ENCODE measurements at regions not wholly inside any gene's neighbourhood (a gene's known extent, or its start where the extent isn't known, plus 50 kb on each side); places are given as distances from the start of the nearest gene placed in this dataset.

DNA sequence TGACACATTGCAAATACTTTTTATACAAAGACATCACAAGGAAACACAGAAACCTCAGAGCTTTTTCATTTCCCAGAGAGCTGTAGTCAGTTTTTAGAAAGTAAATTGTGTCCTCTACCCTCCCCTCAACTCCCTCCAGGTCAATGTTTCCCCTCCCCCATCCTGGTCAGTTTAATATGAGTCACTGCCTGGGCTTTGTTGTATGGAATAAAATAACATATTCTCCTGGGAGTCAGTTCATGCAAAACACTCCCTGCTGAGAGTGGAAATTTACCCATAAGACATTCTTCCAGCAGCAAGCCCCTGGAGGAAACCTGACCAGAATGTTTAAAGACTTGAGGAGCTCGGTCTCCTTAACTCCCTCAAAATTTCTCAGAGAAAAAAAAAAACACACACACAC, 270.1 kb upstream of the LDB2 start:
- no peak for DNase-seq

GRCh38 chr4:17166954-17167353, 268.5 kb upstream of the LDB2 start:
- no peak for DNase-seq

DNA sequence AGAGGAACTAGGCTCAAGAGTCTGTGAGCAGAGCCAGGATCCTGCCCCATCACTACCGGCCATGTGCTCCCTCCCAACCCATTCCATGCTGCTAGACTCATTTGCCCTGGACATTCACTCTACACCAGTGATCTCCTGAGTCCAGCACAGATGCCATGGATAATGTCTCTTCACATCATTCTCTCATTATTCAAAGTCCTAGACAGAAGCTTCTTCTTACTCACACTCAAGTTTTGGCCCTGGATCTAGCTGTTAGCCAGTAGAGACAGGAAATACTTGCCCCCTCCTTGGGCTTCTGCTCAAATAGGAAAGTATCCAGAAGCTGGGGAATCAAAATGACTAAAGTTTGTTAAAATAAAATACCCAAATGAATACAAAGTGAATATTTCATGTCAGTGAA, 266.8 kb upstream of the LDB2 start:
- no peak for DNase-seq

GRCh38 chr4:17164666-17165065, 266.2 kb upstream of the LDB2 start:
- no peak for DNase-seq

DNA sequence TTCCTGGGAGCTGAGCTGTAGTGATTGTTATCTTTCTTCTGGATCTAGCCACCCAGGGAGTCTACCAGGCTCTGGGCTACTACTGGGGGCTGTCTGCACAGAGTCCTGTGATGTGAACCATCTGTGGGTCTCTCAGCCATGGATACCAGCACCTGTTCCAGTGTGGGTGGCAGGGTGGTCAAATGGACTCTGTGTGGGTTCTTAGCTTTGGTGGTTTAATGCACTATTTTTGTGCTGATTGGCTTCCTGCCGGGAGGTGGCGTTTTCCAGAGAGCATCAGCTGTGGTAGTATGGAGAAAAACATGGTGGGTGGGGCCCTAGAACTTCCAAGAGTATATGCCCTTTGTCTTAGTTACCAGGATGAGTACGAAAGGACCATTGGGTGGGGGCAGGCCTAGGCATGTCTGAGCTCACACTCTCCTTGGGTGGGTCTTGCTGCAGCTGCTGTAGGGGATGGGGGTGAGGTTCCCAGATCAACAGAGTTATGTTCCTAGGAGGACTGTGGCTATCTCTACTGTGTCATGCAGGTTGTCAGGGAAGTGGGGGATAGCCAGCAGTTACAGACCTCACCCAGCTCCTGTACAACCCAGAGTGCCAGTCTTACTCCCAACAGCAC, 264.8 kb upstream of the LDB2 start:
- no peak for DNase-seq

DNA sequence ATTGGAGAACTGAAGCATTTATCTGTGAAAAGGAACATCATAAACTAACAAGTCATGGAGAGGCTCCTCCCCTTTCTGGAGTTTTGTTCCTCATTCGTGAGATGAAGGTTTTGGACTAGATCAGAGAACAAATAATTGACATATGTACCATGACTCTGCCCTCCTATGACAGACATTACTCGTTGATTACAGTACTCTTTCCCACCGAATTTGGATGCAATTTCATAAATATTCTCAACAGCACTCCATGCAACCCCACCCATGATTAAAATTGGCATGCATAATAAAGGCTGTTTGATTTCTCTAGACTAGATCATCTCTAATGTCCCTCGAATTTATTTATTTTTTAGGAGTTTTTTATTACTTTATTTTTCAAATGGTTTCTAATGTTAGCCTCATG, 258.9 kb upstream of the LDB2 start:
- no peak for DNase-seq

DNA sequence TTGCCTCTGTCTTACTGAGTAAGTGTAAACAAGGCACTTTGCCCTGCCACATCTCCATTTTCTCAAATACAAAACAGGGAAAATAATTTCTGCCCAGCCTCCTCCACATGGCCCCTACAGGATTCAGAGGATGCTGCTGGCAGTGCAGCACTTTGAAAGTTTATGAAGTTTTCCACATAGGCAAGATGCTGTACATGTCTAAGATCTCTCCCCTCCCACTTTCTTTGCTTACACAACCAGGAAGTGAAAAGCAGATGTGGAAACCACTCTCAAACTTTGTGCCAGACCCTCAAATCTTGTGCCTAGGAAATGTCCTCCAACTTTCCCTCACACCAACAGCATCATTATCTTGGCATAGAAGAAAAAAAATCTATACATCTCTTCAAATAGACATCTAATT, 257.0 kb upstream of the LDB2 start:
- DNase-seq: no peak

DNA sequence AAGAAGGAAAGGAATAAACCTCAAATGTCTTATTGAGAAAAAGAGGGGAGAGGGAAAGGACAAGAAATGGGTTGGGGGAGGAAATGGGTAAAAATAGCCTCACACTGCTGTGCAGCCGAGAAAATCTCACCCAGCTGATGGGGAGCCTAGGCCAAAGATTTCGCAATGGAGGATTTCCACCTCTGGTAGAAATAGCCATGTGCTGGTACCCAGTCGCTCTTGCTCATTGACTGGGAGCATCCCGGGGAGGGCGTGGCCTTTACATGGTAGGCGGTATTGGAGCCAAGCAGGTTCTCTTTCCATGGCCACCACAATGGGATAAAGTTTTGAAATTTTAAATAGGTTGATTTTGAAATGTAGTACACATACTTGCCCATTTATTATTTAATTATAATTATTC, 255.1 kb upstream of the LDB2 start:
- DNase-seq: no peak

DNA sequence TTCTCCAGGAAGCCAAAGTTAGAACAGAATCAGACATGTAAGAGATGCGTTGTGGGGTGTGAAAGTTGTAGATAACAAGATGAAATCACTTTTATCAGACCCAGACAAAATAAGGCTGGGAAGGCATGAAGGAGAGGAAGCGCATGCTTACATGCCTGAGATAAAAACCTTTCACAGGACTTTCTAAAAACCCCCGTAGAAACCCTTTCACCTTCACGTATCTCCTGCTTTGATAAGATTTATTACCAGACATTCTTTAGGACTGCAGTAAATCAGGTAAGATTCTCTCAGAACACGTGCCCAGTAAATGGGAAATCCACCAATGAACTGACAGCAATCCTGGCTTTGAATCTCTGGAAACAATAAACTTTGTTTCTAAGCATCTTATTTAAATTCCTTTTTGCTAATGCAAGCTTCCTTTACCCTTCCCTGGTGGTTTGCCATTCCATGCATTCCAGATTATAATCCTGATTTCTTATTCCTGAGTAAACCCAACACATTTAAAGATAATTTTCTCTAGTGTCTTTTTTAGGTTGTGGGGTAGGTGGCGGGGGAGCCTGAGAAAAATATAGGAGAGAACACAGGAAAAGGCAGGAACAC, 254.6 kb upstream of the LDB2 start:
- DNase-seq: no peak

DNA sequence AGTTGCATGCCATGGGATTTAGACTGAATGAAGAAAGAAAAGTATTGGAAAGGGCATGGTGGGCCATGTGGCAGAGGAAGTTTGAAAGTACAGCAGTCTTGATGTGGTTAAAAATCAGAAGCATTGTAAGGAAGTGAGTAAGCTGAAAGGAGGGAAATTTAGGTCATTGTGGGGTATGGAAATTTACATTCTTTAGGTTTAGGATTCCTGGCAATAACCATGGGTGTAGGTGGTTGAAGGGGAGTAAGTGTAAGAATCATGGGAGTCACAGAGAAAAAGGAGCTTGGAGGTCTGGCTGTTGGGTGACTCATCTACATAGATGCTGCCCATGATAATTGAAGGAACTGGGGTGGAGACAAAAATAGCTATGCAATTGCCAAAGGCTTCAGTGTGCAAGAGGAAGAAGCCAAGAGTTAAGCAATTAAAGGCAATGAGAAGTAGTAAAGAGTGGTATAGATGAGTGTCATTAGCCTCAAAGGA, 243.8 kb upstream of the LDB2 start:
- no peak for DNase-seq

DNA sequence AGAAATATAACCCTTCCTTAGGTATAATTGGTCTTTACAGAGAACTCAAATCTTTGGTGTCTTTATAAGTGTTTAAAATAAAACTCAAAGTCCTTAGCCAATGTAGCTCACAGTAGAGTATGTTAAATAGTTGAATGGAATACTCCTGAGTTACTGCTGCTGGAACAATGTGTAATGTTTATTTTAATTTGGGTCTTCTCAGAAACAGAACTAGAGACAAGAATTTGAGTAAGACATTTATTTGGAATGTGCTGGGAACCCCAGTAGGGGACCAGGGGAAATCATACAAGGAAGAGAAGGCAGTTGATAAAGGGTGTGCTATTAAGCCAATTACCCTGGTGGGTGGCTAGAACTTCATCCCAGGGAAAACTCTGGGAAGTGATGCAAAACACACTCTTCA, 240.4 kb upstream of the LDB2 start:
- DNase-seq: no peak

DNA sequence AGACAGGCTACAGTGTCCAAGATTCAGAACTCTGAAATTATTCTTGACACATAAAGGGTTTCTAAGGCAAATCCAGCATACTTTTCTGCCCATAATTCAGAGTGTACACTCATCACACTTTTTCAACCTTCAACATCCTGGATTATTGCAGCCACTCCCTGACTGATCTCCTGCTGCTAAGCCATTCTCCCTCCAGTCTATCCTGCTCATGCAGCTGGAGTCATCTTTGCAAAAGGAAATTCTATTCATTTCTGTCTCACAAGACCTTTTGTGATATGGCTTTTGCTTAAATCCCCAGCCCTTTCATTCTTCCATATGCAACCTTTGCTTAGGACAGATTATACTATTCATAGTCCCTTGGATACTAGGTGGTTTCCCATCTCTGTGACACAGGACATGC, 236.1 kb upstream of the LDB2 start:
- DNase-seq: no peak

DNA sequence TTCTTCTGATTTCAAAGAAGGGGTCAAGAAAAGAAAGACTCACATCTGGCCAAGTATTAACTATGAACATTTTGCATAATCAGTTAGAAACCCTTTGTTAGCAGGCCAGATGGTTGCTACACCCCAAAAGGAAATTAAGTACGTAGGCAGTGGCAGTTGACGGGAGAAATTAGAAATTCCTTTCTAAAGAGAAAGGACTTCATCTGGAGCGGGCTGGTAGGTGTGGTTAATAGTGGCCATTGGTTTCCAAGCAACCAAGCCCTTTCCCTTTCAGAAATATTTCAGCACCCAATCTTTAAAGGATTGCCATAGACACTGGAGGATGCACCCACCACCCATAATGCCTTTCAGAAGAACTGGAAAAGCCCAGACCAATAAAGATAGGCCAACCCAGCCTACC, 235.7 kb upstream of the LDB2 start:
- DNase-seq: no peak

GRCh38 chr4:17132226-17132625, 233.8 kb upstream of the LDB2 start:
- DNase-seq: no peak

DNA sequence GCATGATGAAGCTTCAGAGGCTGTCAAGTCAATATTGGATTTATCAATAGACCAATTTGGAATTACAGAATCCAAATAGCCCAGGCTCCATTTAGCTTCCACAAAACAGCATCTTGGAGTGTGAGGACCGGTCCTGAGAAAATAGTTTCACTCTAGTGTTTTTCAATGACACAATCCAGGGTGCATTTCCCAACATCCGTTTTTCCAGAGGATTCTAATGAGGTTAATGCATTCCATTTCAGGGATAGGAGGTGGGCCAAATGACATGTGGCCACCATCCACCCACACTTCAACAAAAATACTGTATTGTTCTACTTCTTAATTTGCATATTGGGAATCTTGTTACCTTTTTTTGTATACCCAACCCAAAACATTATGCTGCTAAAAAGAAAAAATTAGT, 229.8 kb upstream of the LDB2 start:
- no peak for DNase-seq

- no peak for DNase-seq
Measured at GRCh38 chr4:17126321-17126966, 228.0 kb upstream of the LDB2 start.

- no peak for DNase-seq
Measured at GRCh38 chr4:17124767-17125166, 226.3 kb upstream of the LDB2 start.

GRCh38 chr4:17120761-17121160, 222.3 kb upstream of the LDB2 start:
- no peak for DNase-seq

GRCh38 chr4:17117746-17118145, 219.3 kb upstream of the LDB2 start:
- DNase-seq: no peak

- DNase-seq: no peak
Measured at GRCh38 chr4:17115583-17115982, 217.1 kb upstream of the LDB2 start.

DNA sequence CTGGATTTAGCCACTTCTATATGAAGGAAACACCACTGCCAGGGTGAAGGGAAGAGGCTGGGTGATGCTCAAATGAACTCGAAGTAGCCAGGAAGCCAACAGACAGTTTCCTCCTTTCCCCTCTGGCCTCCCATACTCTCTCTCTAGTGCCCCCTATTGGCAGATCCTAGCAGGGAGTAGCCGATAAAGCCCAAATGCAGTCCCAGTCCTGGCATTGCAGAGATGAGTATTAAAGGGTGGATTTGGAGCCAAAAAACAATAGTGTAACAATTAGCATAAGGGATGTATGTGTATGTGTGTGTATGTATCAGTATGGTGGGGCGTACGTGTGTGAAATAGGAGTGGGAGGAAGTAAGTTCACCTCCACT, 213.8 kb upstream of the LDB2 start:
- DNase-seq: peak; percentile 36

DNA sequence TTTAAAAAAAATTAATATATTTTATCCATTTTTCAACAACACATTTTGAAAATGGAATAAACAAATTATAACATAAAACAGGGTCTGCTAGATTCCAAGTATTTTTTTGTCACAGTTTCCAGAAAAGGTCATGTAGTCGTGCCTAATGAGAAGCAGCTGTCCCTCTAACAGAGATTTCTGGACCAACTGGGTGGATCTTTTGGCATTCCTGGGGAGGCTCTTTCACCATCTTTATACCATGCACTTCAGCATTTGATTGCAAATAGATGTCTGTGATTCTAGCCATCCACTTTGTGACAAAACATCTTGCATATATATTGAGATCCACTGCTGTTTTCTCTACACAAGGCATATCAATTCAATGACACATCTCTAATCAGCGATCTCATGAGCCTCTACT, 210.7 kb upstream of the LDB2 start:
- DNase-seq: no peak

- no peak for DNase-seq
Measured at GRCh38 chr4:17103231-17103630, 204.8 kb upstream of the LDB2 start.

GRCh38 chr4:17098996-17099395, 200.6 kb upstream of the LDB2 start:
- DNase-seq: no peak

- no peak for DNase-seq
Measured at GRCh38 chr4:17098401-17098800, 200.0 kb upstream of the LDB2 start.
